ENCODE measurements at regions not wholly inside any gene's neighbourhood (a gene's known extent, or its start where the extent isn't known, plus 50 kb on each side); places are given as distances from the start of the nearest gene placed in this dataset.

DNA sequence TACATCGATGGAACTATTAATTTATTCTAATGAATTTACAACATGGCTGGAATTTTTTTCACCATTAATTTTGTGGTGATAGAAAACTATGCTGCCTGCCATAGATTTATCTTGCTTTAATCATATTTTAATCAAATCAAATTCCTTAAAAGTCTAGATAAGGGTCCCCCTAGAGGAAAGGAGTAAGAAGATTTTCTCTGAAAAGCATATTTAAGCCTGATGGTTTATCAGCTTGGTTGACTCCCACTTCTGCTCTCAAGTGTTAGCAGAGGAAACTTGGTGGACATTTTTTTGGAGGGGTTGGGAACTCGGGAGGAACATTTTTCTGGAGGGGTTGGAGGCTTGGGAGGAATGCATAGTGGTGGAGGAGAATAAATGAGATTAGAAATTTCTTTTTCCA lies 253.3 kb downstream of the KCNRG start:
- TF ChIP-seq POLR2A (IDR thresholded peaks at IDR 0.05) (no peak), POLR2AphosphoS5 (IDR thresholded peaks at IDR 0.05) (no peak), EP300 (IDR thresholded peaks at IDR 0.05; ENCODE audit: low read depth) (no peak)
- TF ChIP-seq, protein P1, sequence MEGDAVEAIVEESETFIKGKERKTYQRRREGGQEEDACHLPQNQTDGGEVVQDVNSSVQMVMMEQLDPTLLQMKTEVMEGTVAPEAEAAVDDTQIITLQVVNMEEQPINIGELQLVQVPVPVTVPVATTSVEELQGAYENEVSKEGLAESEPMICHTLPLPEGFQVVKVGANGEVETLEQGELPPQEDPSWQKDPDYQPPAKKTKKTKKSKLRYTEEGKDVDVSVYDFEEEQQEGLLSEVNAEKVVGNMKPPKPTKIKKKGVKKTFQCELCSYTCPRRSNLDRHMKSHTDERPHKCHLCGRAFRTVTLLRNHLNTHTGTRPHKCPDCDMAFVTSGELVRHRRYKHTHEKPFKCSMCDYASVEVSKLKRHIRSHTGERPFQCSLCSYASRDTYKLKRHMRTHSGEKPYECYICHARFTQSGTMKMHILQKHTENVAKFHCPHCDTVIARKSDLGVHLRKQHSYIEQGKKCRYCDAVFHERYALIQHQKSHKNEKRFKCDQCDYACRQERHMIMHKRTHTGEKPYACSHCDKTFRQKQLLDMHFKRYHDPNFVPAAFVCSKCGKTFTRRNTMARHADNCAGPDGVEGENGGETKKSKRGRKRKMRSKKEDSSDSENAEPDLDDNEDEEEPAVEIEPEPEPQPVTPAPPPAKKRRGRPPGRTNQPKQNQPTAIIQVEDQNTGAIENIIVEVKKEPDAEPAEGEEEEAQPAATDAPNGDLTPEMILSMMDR (IDR thresholded peaks at IDR 0.05), result no peak
- WGBS, 2 donors (ENCODE audit: low coverage in 1 of 2), result 58 to 76% methylated on average over 2 of the region's 2 CpGs
- H3K36me3 ChIP-seq, result no peaks in the 10 kb centered on the region

DNA sequence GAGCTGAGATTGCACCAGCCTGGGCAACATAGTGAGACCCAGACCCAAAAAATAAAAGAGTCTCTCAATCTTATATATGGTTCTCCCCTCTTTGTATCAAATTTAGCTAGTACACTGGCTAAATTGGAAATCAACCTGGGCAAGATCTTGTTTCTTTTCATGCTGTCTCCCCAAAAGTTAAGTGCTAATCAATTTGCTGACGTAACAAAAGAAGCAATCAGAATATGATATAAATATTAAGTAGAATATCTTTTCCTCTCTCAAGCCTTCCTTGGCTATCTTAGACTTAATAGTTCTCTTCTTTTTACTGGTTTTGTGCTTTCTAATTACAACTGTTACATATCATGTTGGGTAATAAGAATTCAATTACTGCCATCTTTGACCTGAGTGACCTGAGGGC lies 258.9 kb downstream of the KCNRG start:
- TF ChIP-seq EP300 (IDR thresholded peaks at IDR 0.05; ENCODE audit: low read depth) (no peak), POLR2AphosphoS5 (IDR thresholded peaks at IDR 0.05) (no peak), POLR2A (IDR thresholded peaks at IDR 0.05) (no peak)
- TF ChIP-seq, protein P1 (IDR thresholded peaks at IDR 0.05), result no peak
- no peaks in the 10 kb centered on the region for H3K27me3 ChIP-seq
- H3K4me1 ChIP-seq, result no peaks in the 10 kb centered on the region
- no peak for DNase-seq
- no peak overlapping the region for H3K27ac ChIP-seq
- 98 to 100% methylated on average over 1 of the region's 1 CpG for WGBS, 2 donors (ENCODE audit: low coverage in 1 of 2)
- no peak overlapping the region for H3K4me3 ChIP-seq
- in situ Hi-C loops (cut with MboI; ENCODE audit: low pct_ligation_motif_present in 1 of 4, low pct_unique_long_range_greater_than_20kb in 1 of 4, low sequenced_read_pairs in 3 of 4), result no loop called here
- no peaks in the 10 kb centered on the region for H3K36me3 ChIP-seq
- H3K9me3 ChIP-seq, result no peaks in the 10 kb centered on the region
- intact Hi-C loops (cut with DNase I; ENCODE audit: low total_unique reads), result no loop called here

More for the DNA sequence above, 253.3 kb downstream of the KCNRG start:
- in situ Hi-C loops (cut with MboI; ENCODE audit: low pct_ligation_motif_present in 1 of 4, low pct_unique_long_range_greater_than_20kb in 1 of 4, low sequenced_read_pairs in 3 of 4) (no loop called here), intact Hi-C loops (cut with DNase I; ENCODE audit: low total_unique reads) (no loop called here)
- Histone ChIP-seq H3K9me3 (no peaks in the 10 kb centered on the region), H3K27ac (no peak overlapping the region), H3K27me3 (no peaks in the 10 kb centered on the region), H3K4me3 (no peak overlapping the region), H3K4me1 (no peaks in the 10 kb centered on the region)
- DNase-seq, result no peak

DNA sequence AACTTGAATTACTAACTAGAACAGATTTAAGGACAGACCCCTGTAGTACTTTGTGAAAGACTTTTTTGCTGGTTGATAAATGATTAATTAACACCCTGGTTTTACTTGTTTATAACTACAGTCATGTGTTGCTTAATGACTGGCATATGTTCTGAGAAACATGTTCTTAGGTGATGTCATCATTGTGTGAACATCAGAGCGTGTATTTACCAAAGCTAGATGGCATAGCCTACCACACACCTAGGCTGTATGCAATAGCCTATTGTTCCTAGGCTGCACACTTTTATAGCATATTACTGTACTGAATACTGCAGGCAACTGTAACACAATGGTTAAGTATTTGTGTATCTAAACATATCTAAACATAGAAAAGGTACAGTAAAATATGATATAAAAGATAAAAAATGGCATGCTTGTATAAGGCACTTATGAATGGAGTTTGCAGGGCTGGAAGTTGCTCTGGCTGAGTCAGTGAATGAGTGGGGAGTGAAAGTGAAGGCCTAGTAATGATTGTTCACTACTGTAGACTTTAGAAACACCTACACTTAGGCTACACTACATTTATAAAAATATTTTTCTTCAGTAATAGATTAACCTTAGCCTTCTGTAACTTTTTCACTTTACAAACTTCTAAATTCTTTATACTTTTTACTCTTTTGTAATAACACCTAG lies 260.3 kb downstream of the KCNRG start:
- Histone ChIP-seq H3K27me3 (no peaks in the 10 kb centered on the region), H3K27ac (no peak overlapping the region), H3K4me1 (no peaks in the 10 kb centered on the region), H3K4me3 (no peak overlapping the region), H3K36me3 (no peaks in the 10 kb centered on the region), H3K9me3 (no peaks in the 10 kb centered on the region)
- in situ Hi-C loops (cut with MboI; ENCODE audit: low pct_ligation_motif_present in 1 of 4, low pct_unique_long_range_greater_than_20kb in 1 of 4, low sequenced_read_pairs in 3 of 4), result no loop called here
- intact Hi-C loops (cut with DNase I; ENCODE audit: low total_unique reads), result no loop called here
- DNase-seq, result no peak
- TF ChIP-seq POLR2A (IDR thresholded peaks at IDR 0.05), result no peak
- TF ChIP-seq, protein P1 (IDR thresholded peaks at IDR 0.05), result no peak
- TF ChIP-seq EP300 (IDR thresholded peaks at IDR 0.05; ENCODE audit: low read depth), result no peak
- no peak for TF ChIP-seq POLR2AphosphoS5 (IDR thresholded peaks at IDR 0.05)
- WGBS, 2 donors (ENCODE audit: low coverage in 1 of 2), result 40 to 64% methylated on average over 1 of the region's 1 CpG

DNA sequence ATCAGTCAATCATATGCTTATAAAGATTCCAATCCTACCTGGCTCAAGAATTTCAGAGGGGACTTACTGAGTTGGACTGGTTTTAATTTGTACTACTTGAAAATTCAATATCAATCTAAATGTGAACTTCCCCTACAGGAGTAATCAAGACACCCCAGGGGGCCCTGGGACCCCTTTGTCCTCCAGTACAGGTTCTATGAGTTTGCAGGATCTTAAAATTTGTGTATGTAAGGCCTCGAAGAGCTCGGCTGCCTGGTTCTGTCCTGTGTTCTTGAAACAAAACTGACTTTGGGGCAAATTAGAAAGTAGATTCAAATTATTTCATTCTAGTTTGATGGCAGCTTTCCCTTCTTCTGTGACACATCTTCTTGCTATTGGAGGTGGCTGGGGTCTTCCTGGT lies 261.3 kb downstream of the KCNRG start:
- Histone ChIP-seq H3K36me3 (no peaks in the 10 kb centered on the region), H3K4me3 (no peak overlapping the region), H3K27me3 (no peaks in the 10 kb centered on the region), H3K27ac (no peak overlapping the region), H3K9me3 (no peaks in the 10 kb centered on the region), H3K4me1 (no peaks in the 10 kb centered on the region)
- intact Hi-C loops (cut with DNase I; ENCODE audit: low total_unique reads) (no loop called here), in situ Hi-C loops (cut with MboI; ENCODE audit: low pct_ligation_motif_present in 1 of 4, low pct_unique_long_range_greater_than_20kb in 1 of 4, low sequenced_read_pairs in 3 of 4) (no loop called here)
- WGBS, 2 donors (ENCODE audit: low coverage in 1 of 2), result 97% methylated on average over 2 of the region's 2 CpGs; no CpG with 5 or more reads in 1 of the 2 donors
- no peak for DNase-seq
- TF ChIP-seq, protein P1 (IDR thresholded peaks at IDR 0.05), result no peak
- TF ChIP-seq POLR2AphosphoS5 (IDR thresholded peaks at IDR 0.05) (no peak), EP300 (IDR thresholded peaks at IDR 0.05; ENCODE audit: low read depth) (no peak), POLR2A (IDR thresholded peaks at IDR 0.05) (no peak)

Measured in transverse colon (tissue), 4 donors.